H9 (cell line): ENCODE measurements at regions not wholly inside any gene's neighbourhood (a gene's known extent, or its start where the extent isn't known, plus 50 kb on each side); places are given as distances from the start of the nearest gene placed in this dataset.

Source experiments
- DNase-seq: peaks from one replicate; pipeline ENCODE4 v3.0.0-alpha.2; 2017
- H2AFZ ChIP-seq: one replicate; pipeline ENCODE4 v1.6.1; 2013; ENCODE audit warnings: mild to moderate bottlenecking, low read length, control low read depth, moderate library complexity
- H2AK5ac ChIP-seq: 2 replicates; pipeline ENCODE4 v1.6.1; 2013; ENCODE audit warnings: low read length, control low read depth, mixed read lengths; ENCODE audit not compliant: insufficient read length
- H2BK120ac ChIP-seq: one replicate; pipeline ENCODE4 v1.6.1; 2013; ENCODE audit warnings: low read depth, mild to moderate bottlenecking, low read length, control low read depth, inconsistent platforms; ENCODE audit not compliant: poor library complexity, severe bottlenecking
- H2BK12ac ChIP-seq: 2 replicates; pipeline ENCODE4 v1.6.1; 2013; ENCODE audit warnings: low read length, control low read depth, mixed read lengths, low read depth; ENCODE audit not compliant: insufficient read length
- H2BK15ac ChIP-seq: 2 replicates; pipeline ENCODE4 v1.6.1; 2013; ENCODE audit warnings: low read depth, low read length, control low read depth
- H2BK20ac ChIP-seq: one replicate; pipeline ENCODE4 v1.6.1; 2013; ENCODE audit warnings: low read depth, mild to moderate bottlenecking, low read length, control low read depth, inconsistent platforms; ENCODE audit not compliant: poor library complexity, severe bottlenecking
- H2BK5ac ChIP-seq: 2 replicates; pipeline ENCODE4 v1.6.1; 2013; ENCODE audit warnings: low read length, control low read depth, mixed read lengths; ENCODE audit not compliant: insufficient read length
- H3K14ac ChIP-seq: 2 replicates; pipeline ENCODE4 v1.6.1; 2013; ENCODE audit warnings: low read length, control low read depth; ENCODE audit not compliant: insufficient read depth
- H3K18ac ChIP-seq: 2 replicates; pipeline ENCODE4 v1.6.1; 2013; ENCODE audit warnings: low read depth, mild to moderate bottlenecking, mixed read lengths, low read length, control low read depth; ENCODE audit not compliant: insufficient read length
- H3K23ac ChIP-seq: 2 replicates; pipeline ENCODE4 v1.6.1; 2013; ENCODE audit warnings: low read length, control low read depth, mixed read lengths, low read depth; ENCODE audit not compliant: insufficient read length
- H3K23me2 ChIP-seq: 2 replicates; pipeline ENCODE4 v1.6.1; 2013; ENCODE audit warnings: low read depth, mild to moderate bottlenecking, mixed read lengths, low read length, control low read depth; ENCODE audit not compliant: insufficient read length, poor library complexity, severe bottlenecking
- H3K27ac ChIP-seq: 2 replicates; pipeline ENCODE4 v1.5.1; 2013; ENCODE audit warnings: low read length, control low read depth, mixed read lengths, low read depth; ENCODE audit not compliant: insufficient read length
- H3K27me3 ChIP-seq: 2 replicates; pipeline ENCODE4 v1.6.1; 2013; ENCODE audit warnings: low read length, control low read depth, inconsistent platforms; ENCODE audit not compliant: insufficient read depth
- H3K4ac ChIP-seq: 2 replicates; pipeline ENCODE4 v1.6.1; 2013; ENCODE audit warnings: low read depth, mild to moderate bottlenecking, control low read depth, inconsistent platforms, low read length, moderate library complexity
- H3K4me1 ChIP-seq: 2 replicates; pipeline ENCODE4 v1.6.1; 2013; ENCODE audit warnings: low read length, control low read depth, inconsistent platforms; ENCODE audit not compliant: insufficient read depth
- H3K4me2 ChIP-seq: 2 replicates; pipeline ENCODE4 v1.6.1; 2013; ENCODE audit warnings: low read length, control low read depth, mixed read lengths; ENCODE audit not compliant: insufficient read length, insufficient read depth
- H3K56ac ChIP-seq: 2 replicates; pipeline ENCODE4 v1.6.1; 2013; ENCODE audit warnings: low read depth, mild to moderate bottlenecking, mixed read lengths, low read length, control low read depth; ENCODE audit not compliant: insufficient read length
- H3K79me1 ChIP-seq: 2 replicates; pipeline ENCODE4 v1.6.1; 2013; ENCODE audit warnings: low read depth, mild to moderate bottlenecking, moderate library complexity, low read length, control low read depth, inconsistent platforms; ENCODE audit not compliant: insufficient read depth, poor library complexity, severe bottlenecking
- H3K79me2 ChIP-seq: 2 replicates; pipeline ENCODE4 v1.6.1; 2013; ENCODE audit warnings: low read length, control low read depth, inconsistent platforms; ENCODE audit not compliant: insufficient read depth
- H3K9ac ChIP-seq: 2 replicates; pipeline ENCODE4 v1.6.1; 2013; ENCODE audit warnings: low read length, control low read depth, mixed read lengths; ENCODE audit not compliant: insufficient read length; ENCODE audit errors: extremely low read depth
- H3K9me3 ChIP-seq: one replicate; pipeline ENCODE4 v1.6.1; 2013; ENCODE audit warnings: low read depth, low read length, inconsistent platforms; ENCODE audit not compliant: control insufficient read depth
- H3T11ph ChIP-seq: one replicate; pipeline ENCODE4 v1.6.1; 2013; ENCODE audit warnings: mild to moderate bottlenecking, low read length, control low read depth, inconsistent platforms
- H4K20me1 ChIP-seq: one replicate; pipeline ENCODE4 v1.6.1; 2013; ENCODE audit not compliant: control insufficient read depth, insufficient read length, insufficient read depth
- H4K5ac ChIP-seq: 2 replicates; pipeline ENCODE4 v1.6.1; 2013; ENCODE audit warnings: low read depth, mild to moderate bottlenecking, mixed read lengths, low read length, control low read depth; ENCODE audit not compliant: insufficient read length
- H4K8ac ChIP-seq: replicated peaks from 2 replicates; pipeline ENCODE4 v1.6.1; 2013; ENCODE audit warnings: low read length, control low read depth, mixed read lengths, low read depth; ENCODE audit not compliant: insufficient read length
- H4K91ac ChIP-seq: 2 replicates; pipeline ENCODE4 v1.6.1; 2013; ENCODE audit warnings: low read depth, mild to moderate bottlenecking, moderate library complexity, mixed read lengths, low read length, control low read depth; ENCODE audit not compliant: insufficient read length
- H3K27ac Mint-ChIP-seq, 3 experiments: 2 replicates in 2 of 3; 3 replicates in 1 of 3; pipeline ENCODE4 v1.8.0; 2020 to 2021; ENCODE audit warnings: mixed read lengths in 3 of 3, mild to moderate bottlenecking in 1 of 3, moderate library complexity in 1 of 3
- H3K27me3 Mint-ChIP-seq: 2 replicates; pipeline ENCODE4 v1.8.0; 2021; ENCODE audit warnings: low read depth, mild to moderate bottlenecking, moderate library complexity, mixed read lengths
- H3K36me3 Mint-ChIP-seq, 3 experiments: 2 replicates in 2 of 3; 3 replicates in 1 of 3; pipeline ENCODE4 v1.8.0; 2020 to 2021; ENCODE audit warnings: low read depth in 3 of 3, mixed read lengths in 3 of 3; ENCODE audit not compliant: insufficient read depth in 1 of 3
- H3K4me1 Mint-ChIP-seq, 2 experiments: 2 replicates each; pipeline ENCODE4 v1.8.0; 2020; ENCODE audit warnings: mixed read lengths in 2 of 2
- H3K4me3 Mint-ChIP-seq, 2 experiments: 2 replicates in 1 of 2; 3 replicates in 1 of 2; pipeline ENCODE4 v1.8.0; 2020 to 2021; ENCODE audit warnings: mild to moderate bottlenecking in 2 of 2, mixed read lengths in 2 of 2, moderate library complexity in 1 of 2
- H3K9me3 Mint-ChIP-seq, 2 experiments: 2 replicates in 1 of 2; 3 replicates in 1 of 2; pipeline ENCODE4 v1.8.0; 2020; ENCODE audit warnings: mild to moderate bottlenecking in 2 of 2, mixed read lengths in 2 of 2, moderate library complexity in 1 of 2
- CTCF ChIP-seq: fragments of 200-600 bp; sonication (generic); conservative IDR thresholded peaks from 3 replicates; pipeline ENCODE4 v1.8.0; 2021; ENCODE audit warnings: antibody characterized with exemption, mild to moderate bottlenecking
- whole genome bisulfite sequencing: extraction: QIAGEN DNeasy Blood & Tissue Kit; methylation state at CpG from one replicate; pipeline ENCODE4 v1.1.7; 2013; ENCODE audit warnings: missing lambda C conversion rate, low lambda C conversion rate, mixed read lengths; ENCODE audit not compliant: insufficient read length; ENCODE audit errors: extremely low coverage; 5-methylcytosine and 5-hydroxymethylcytosine counted together

DNA sequence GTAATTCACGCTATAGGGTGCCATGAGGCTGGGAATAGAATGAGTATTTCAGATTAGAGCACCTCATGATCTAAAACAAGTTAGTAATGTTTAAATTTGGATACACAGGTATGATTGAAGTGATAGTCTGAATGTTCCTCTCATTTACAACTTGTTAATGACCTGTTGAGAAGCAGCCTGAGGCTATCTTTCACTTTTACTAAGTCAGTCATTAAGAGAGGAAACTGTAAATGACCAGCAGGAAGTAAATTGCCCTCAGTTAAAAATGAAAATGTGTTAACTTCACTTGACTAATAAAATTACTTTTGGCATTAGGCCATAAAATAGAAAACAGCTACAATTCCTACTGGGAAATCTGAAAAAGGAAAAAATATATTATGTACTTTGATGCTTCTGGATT is 1042.0 kb downstream of the DNAJB9 start:
- Histone ChIP-seq H3K23ac (no peak overlapping the region), H3K9ac (no peak overlapping the region), H2BK12ac (no peak overlapping the region), H3K18ac (no peak overlapping the region), H3K4me2 (no peak overlapping the region), H2BK15ac (no peak overlapping the region), H3K27ac (no peak overlapping the region), H2BK5ac (no peak overlapping the region), H2AK5ac (no peak overlapping the region), H3K56ac (no peak overlapping the region), H3K9me3 (no peaks in the 10 kb centered on the region), H3K79me2 (no peaks in the 10 kb centered on the region), H3K23me2 (no peaks in the 10 kb centered on the region), H3K27me3 (no peaks in the 10 kb centered on the region), H3K14ac (no peak overlapping the region), H2BK20ac (no peak overlapping the region), H3K79me1 (no peaks in the 10 kb centered on the region), H4K5ac (no peak overlapping the region), H3T11ph (no peak overlapping the region), H4K8ac (no peak overlapping the region), H4K20me1 (no peaks in the 10 kb centered on the region), H4K91ac (no peak overlapping the region), H3K4ac (no peak overlapping the region), H2AFZ (no peak overlapping the region), H3K4me1 (no peaks in the 10 kb centered on the region; the same call in 1 of the 2 replicates), H2BK120ac (no peak overlapping the region)
- H3K36me3 Mint-ChIP-seq = peaks cover 0 to 3% (median 0%) of the 10 kb centered on the region in 3 experiments; a peak in 2 of 7 replicates
- H3K4me1 Mint-ChIP-seq = peaks cover 0 to 9% of the 10 kb centered on the region in 2 experiments; a peak in 2 of 4 replicates
- H3K4me3 Mint-ChIP-seq = no peak overlapping the region
- no peak overlapping the region for H3K27ac Mint-ChIP-seq
- no peak for TF ChIP-seq CTCF
- no peaks in the 10 kb centered on the region for H3K27me3 Mint-ChIP-seq
- WGBS = no CpG with 5 or more reads among the region's 1 CpG
- no peak for DNase-seq
- peaks cover 0 to 3% of the 10 kb centered on the region in 2 experiments; a peak in 2 of 5 replicates for H3K9me3 Mint-ChIP-seq
